ENCODE measurements at regions not wholly inside any gene's neighbourhood (a gene's known extent, or its start where the extent isn't known, plus 50 kb on each side); places are given as distances from the start of the nearest gene placed in this dataset.

GRCh38 chr15:69712991-69713390 is 260.4 kb downstream of the RPLP1 start:
- Histone ChIP-seq H3K4me2 (ENCODE audit: control insufficient read depth, extremely low read depth, insufficient read depth, low read depth, low read length) (no peak overlapping the region), H3K27ac (ENCODE audit: control insufficient read depth, insufficient read depth, low read length) (no peak overlapping the region), H3K9me3 (ENCODE audit: control insufficient read depth, low read depth, low read length) (no peaks in the 10 kb centered on the region), H4K20me1 (ENCODE audit: control insufficient read depth, extremely low read depth, insufficient read depth, low read length) (no peaks in the 10 kb centered on the region), H3K4me3 (ENCODE audit: control insufficient read depth in 2 of 3, extremely low read depth in 1 of 3, insufficient read depth in 2 of 3, low read depth in 1 of 3, low read length in 3 of 3) (no peak overlapping the region), H2AFZ (ENCODE audit: control insufficient read depth, low read length) (no peak overlapping the region), H3K27me3 (ENCODE audit: control insufficient read depth, extremely low read depth, insufficient read depth, low read length) (peaks cover 35% of the 10 kb centered on the region), H3K4me1 (ENCODE audit: control insufficient read depth, extremely low read depth, insufficient read depth, low read length) (no peaks in the 10 kb centered on the region), H3K36me3 (ENCODE audit: control insufficient read depth in 2 of 2, extremely low read depth in 1 of 2, insufficient read depth in 2 of 2, low read length in 2 of 2) (no peaks in the 10 kb centered on the region), H3K9ac (ENCODE audit: control insufficient read depth, extremely low read depth, insufficient read depth, low read length) (no peak overlapping the region), H3K9me1 (ENCODE audit: control insufficient read depth, extremely low read depth, insufficient read depth, low read length) (no peaks in the 10 kb centered on the region), H3K79me2 (ENCODE audit: control insufficient read depth, insufficient read depth, low read length) (no peaks in the 10 kb centered on the region)
- TF ChIP-seq EZH2 (IDR thresholded peaks at IDR 0.05; ENCODE audit: low read length), result no peak
- TF ChIP-seq CTCF (optimal IDR thresholded peaks at IDR 0.05 in 1 of 3, IDR thresholded peaks at IDR 0.05 in 1 of 3, conservative IDR thresholded peaks at IDR 0.05 in 1 of 3; ENCODE audit: extremely low read depth in 1 of 3, insufficient read depth in 2 of 3, low read length in 3 of 3), result no peak
- no peak for DNase-seq (ENCODE audit: low read depth, low spot score)
- no peak for FAIRE-seq
- dilution Hi-C loops (cut with MboI; ENCODE audit: extremely low pct_ligation_motif_present, low sequenced_read_pairs), result no loop called here

- Histone ChIP-seq H3K4me1 (ENCODE audit: control insufficient read depth, extremely low read depth, insufficient read depth, low read length) (no peaks in the 10 kb centered on the region), H4K20me1 (ENCODE audit: control insufficient read depth, extremely low read depth, insufficient read depth, low read length) (no peaks in the 10 kb centered on the region), H3K4me3 (ENCODE audit: control insufficient read depth in 2 of 3, extremely low read depth in 1 of 3, insufficient read depth in 2 of 3, low read depth in 1 of 3, low read length in 3 of 3) (no peak overlapping the region), H3K36me3 (ENCODE audit: control insufficient read depth in 2 of 2, extremely low read depth in 1 of 2, insufficient read depth in 2 of 2, low read length in 2 of 2) (no peaks in the 10 kb centered on the region), H3K9me3 (ENCODE audit: control insufficient read depth, low read depth, low read length) (no peaks in the 10 kb centered on the region), H3K79me2 (ENCODE audit: control insufficient read depth, insufficient read depth, low read length) (no peaks in the 10 kb centered on the region), H3K9me1 (ENCODE audit: control insufficient read depth, extremely low read depth, insufficient read depth, low read length) (no peaks in the 10 kb centered on the region), H3K4me2 (ENCODE audit: control insufficient read depth, extremely low read depth, insufficient read depth, low read depth, low read length) (no peak overlapping the region), H2AFZ (ENCODE audit: control insufficient read depth, low read length) (no peak overlapping the region), H3K27ac (ENCODE audit: control insufficient read depth, insufficient read depth, low read length) (no peak overlapping the region), H3K27me3 (ENCODE audit: control insufficient read depth, extremely low read depth, insufficient read depth, low read length) (peaks cover 40% of the 10 kb centered on the region), H3K9ac (ENCODE audit: control insufficient read depth, extremely low read depth, insufficient read depth, low read length) (no peak overlapping the region)
- FAIRE-seq, result no peak
- TF ChIP-seq CTCF (optimal IDR thresholded peaks at IDR 0.05 in 1 of 3, IDR thresholded peaks at IDR 0.05 in 1 of 3, conservative IDR thresholded peaks at IDR 0.05 in 1 of 3; ENCODE audit: extremely low read depth in 1 of 3, insufficient read depth in 2 of 3, low read length in 3 of 3) (no peak), EZH2 (IDR thresholded peaks at IDR 0.05; ENCODE audit: low read length) (no peak)
- DNase-seq (ENCODE audit: low read depth, low spot score), result no peak
- dilution Hi-C loops (cut with MboI; ENCODE audit: extremely low pct_ligation_motif_present, low sequenced_read_pairs), result no loop called here
These were observed 261.3 kb downstream of the RPLP1 start for GRCh38 chr15:69713726-69714559.

Measured in keratinocyte (primary cell).